ENCODE measurements at regions not wholly inside any gene's neighbourhood (a gene's known extent, or its start where the extent isn't known, plus 50 kb on each side); places are given as distances from the start of the nearest gene placed in this dataset.

DNA sequence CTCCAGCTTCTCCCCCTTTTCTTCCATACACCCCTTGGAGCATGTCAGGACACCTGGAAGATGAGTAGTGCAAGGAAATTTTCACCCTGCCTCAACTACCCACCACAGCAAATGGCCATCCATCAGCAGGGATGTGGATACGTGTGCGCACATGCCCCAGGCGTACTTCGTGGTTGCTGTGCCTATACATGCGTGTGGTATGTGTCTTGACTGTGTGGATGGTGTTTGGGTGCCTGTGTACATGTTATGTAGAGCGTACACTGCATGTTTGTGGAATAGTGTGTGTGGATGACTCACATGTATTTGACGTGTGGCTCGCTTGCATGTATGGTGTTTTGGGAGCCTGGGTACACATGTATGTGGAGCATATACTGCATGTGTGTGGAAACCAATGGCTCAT lies 158.5 kb downstream of the RRAGC start:
- TF ChIP-seq FOXP2 (optimal IDR thresholded peaks at IDR 0.05; ENCODE audit: borderline replicate concordance, extremely low read depth, extremely low read length, insufficient read depth) (no peak), POLR2AphosphoS5 (IDR thresholded peaks at IDR 0.05; ENCODE audit: low read depth, low read length) (no peak), TAF1 (IDR thresholded peaks at IDR 0.05; ENCODE audit: borderline replicate concordance, insufficient read depth, low read length) (no peak), SIN3A (IDR thresholded peaks at IDR 0.05; ENCODE audit: borderline replicate concordance, insufficient read depth, low read length) (no peak)
- TF ChIP-seq, protein P1, sequence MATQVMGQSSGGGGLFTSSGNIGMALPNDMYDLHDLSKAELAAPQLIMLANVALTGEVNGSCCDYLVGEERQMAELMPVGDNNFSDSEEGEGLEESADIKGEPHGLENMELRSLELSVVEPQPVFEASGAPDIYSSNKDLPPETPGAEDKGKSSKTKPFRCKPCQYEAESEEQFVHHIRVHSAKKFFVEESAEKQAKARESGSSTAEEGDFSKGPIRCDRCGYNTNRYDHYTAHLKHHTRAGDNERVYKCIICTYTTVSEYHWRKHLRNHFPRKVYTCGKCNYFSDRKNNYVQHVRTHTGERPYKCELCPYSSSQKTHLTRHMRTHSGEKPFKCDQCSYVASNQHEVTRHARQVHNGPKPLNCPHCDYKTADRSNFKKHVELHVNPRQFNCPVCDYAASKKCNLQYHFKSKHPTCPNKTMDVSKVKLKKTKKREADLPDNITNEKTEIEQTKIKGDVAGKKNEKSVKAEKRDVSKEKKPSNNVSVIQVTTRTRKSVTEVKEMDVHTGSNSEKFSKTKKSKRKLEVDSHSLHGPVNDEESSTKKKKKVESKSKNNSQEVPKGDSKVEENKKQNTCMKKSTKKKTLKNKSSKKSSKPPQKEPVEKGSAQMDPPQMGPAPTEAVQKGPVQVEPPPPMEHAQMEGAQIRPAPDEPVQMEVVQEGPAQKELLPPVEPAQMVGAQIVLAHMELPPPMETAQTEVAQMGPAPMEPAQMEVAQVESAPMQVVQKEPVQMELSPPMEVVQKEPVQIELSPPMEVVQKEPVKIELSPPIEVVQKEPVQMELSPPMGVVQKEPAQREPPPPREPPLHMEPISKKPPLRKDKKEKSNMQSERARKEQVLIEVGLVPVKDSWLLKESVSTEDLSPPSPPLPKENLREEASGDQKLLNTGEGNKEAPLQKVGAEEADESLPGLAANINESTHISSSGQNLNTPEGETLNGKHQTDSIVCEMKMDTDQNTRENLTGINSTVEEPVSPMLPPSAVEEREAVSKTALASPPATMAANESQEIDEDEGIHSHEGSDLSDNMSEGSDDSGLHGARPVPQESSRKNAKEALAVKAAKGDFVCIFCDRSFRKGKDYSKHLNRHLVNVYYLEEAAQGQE (IDR thresholded peaks at IDR 0.05; ENCODE audit: insufficient read depth in 1 of 2, low read depth in 2 of 2, low read length in 2 of 2) = no peak

Data from PFSK-1 (cell line).